ENCODE measurements at regions not wholly inside any gene's neighbourhood (a gene's known extent, or its start where the extent isn't known, plus 50 kb on each side); places are given as distances from the start of the nearest gene placed in this dataset.

GRCh38 chr1:34425785-34426184, 249.1 kb downstream of the C1orf94 start:
- no peaks in the 10 kb centered on the region for H3K9me3 Mint-ChIP-seq
- CTCF ChIA-PET (ENCODE audit: partially characterized antibody), result no interaction called here
- POLR2A ChIA-PET (ENCODE audit: partially characterized antibody), result no interaction called here

GRCh38 chr1:34426325-34426896, 249.7 kb downstream of the C1orf94 start:
- peaks cover 7 to 16% of the 10 kb centered on the region in 2 donors for H3K27me3 Mint-ChIP-seq
- no peak overlapping the region for H3K4me3 Mint-ChIP-seq
- Histone ChIP-seq H3K4me1 (ENCODE audit: insufficient read depth, low read length) (no peaks in the 10 kb centered on the region), H3K27me3 (ENCODE audit: insufficient read depth, low read length) (no peaks in the 10 kb centered on the region), H3K9me3 (ENCODE audit: control insufficient read depth in 1 of 2, low read length in 2 of 2) (no peaks in the 10 kb centered on the region), H3K36me3 (ENCODE audit: insufficient read depth, low read length) (no peaks in the 10 kb centered on the region), H3K4me3 (ENCODE audit: low read length in 2 of 2) (no peak overlapping the region), H3K27ac (ENCODE audit: low read depth, low read length) (no peak overlapping the region)
- ChIA-PET POLR2A (ENCODE audit: partially characterized antibody) (no interaction called here), CTCF (ENCODE audit: partially characterized antibody) (no interaction called here)
- no peaks in the 10 kb centered on the region for H3K9me3 Mint-ChIP-seq
- H3K27ac Mint-ChIP-seq, result no peak overlapping the region
- no peaks in the 10 kb centered on the region for H3K4me1 Mint-ChIP-seq
- no peak for DNase-seq
- no peaks in the 10 kb centered on the region for H3K36me3 Mint-ChIP-seq
- intact Hi-C loops (cut with micrococcal nuclease), result no loop called here

More at GRCh38 chr1:34425785-34426184, 249.1 kb downstream of the C1orf94 start:
- no peak overlapping the region for H3K4me3 ChIP-seq (ENCODE audit: low read length in 2 of 2)
- Mint-ChIP-seq H3K4me1 (no peaks in the 10 kb centered on the region), H3K36me3 (no peaks in the 10 kb centered on the region), H3K27ac (no peak overlapping the region), H3K27me3 (peaks cover 7 to 19% of the 10 kb centered on the region in 2 donors), H3K4me3 (no peak overlapping the region)
- no peaks in the 10 kb centered on the region for H3K27me3 ChIP-seq (ENCODE audit: insufficient read depth, low read length)
- H3K9me3 ChIP-seq (ENCODE audit: control insufficient read depth in 1 of 2, low read length in 2 of 2), result no peaks in the 10 kb centered on the region
- intact Hi-C loops (cut with micrococcal nuclease), result no loop called here
- no peaks in the 10 kb centered on the region for H3K4me1 ChIP-seq (ENCODE audit: insufficient read depth, low read length)
- DNase-seq, result no peak
- H3K36me3 ChIP-seq (ENCODE audit: insufficient read depth, low read length), result no peaks in the 10 kb centered on the region
- H3K27ac ChIP-seq (ENCODE audit: low read depth, low read length), result no peak overlapping the region

GRCh38 chr1:34427170-34427569, 250.5 kb downstream of the C1orf94 start:
- H3K36me3 ChIP-seq (ENCODE audit: insufficient read depth, low read length), result no peaks in the 10 kb centered on the region
- no peaks in the 10 kb centered on the region for H3K27me3 ChIP-seq (ENCODE audit: insufficient read depth, low read length)
- no peaks in the 10 kb centered on the region for H3K36me3 Mint-ChIP-seq
- H3K27me3 Mint-ChIP-seq, result peaks cover 7 to 13% of the 10 kb centered on the region in 2 donors
- ChIA-PET POLR2A (ENCODE audit: partially characterized antibody) (no interaction called here), CTCF (ENCODE audit: partially characterized antibody) (no interaction called here)
- no peaks in the 10 kb centered on the region for H3K9me3 ChIP-seq (ENCODE audit: control insufficient read depth in 1 of 2, low read length in 2 of 2)
- no peaks in the 10 kb centered on the region for H3K4me1 Mint-ChIP-seq
- H3K27ac ChIP-seq (ENCODE audit: low read depth, low read length), result no peak overlapping the region
- H3K4me1 ChIP-seq (ENCODE audit: insufficient read depth, low read length), result no peaks in the 10 kb centered on the region
- no peak for DNase-seq
- no peaks in the 10 kb centered on the region for H3K9me3 Mint-ChIP-seq
- no peak overlapping the region for H3K27ac Mint-ChIP-seq
- H3K4me3 ChIP-seq (ENCODE audit: low read length in 2 of 2), result no peak overlapping the region
- intact Hi-C loops (cut with micrococcal nuclease), result no loop called here
- H3K4me3 Mint-ChIP-seq, result no peak overlapping the region

DNA sequence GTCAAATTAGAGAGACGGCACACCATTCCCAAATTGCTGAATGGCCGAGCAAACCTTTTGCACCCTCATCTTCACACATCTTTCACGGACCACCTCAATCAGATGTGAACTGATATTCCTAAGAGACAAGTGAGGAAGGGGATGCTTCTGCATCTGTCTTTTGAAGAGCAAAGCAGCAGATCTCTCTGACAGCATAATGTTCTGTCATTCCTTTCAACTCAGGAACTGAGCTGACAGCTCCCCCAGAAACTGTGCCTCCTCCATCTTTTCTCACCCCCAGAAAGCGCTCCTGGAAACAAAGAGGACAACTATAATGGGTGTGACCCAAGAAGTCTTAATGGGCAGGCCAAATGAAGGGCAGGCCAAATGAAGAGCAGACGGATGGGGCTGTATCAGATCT, 256.4 kb downstream of the C1orf94 start:
- no peaks in the 10 kb centered on the region for H3K4me1 Mint-ChIP-seq
- no peak for DNase-seq
- POLR2A ChIA-PET (ENCODE audit: partially characterized antibody), result no interaction called here
- H3K36me3 ChIP-seq (ENCODE audit: insufficient read depth, low read length), result no peaks in the 10 kb centered on the region
- H3K9me3 Mint-ChIP-seq, result no peaks in the 10 kb centered on the region
- peaks cover 3 to 4% of the 10 kb centered on the region in 2 donors for H3K27me3 Mint-ChIP-seq
- CTCF ChIA-PET (ENCODE audit: partially characterized antibody), result no interaction called here
- H3K27ac Mint-ChIP-seq, result no peak overlapping the region
- no peaks in the 10 kb centered on the region for H3K4me1 ChIP-seq (ENCODE audit: insufficient read depth, low read length)
- H3K9me3 ChIP-seq (ENCODE audit: control insufficient read depth in 1 of 2, low read length in 2 of 2), result no peaks in the 10 kb centered on the region
- H3K4me3 ChIP-seq (ENCODE audit: low read length in 2 of 2), result no peak overlapping the region
- intact Hi-C loops (cut with micrococcal nuclease), result no loop called here
- no peak overlapping the region for H3K4me3 Mint-ChIP-seq
- H3K27me3 ChIP-seq (ENCODE audit: insufficient read depth, low read length), result peaks cover 6% of the 10 kb centered on the region
- H3K27ac ChIP-seq (ENCODE audit: low read depth, low read length), result no peak overlapping the region
- H3K36me3 Mint-ChIP-seq, result no peaks in the 10 kb centered on the region

- DNase-seq, result no peak
- no peaks in the 10 kb centered on the region for H3K4me1 Mint-ChIP-seq
- Histone ChIP-seq H3K9me3 (ENCODE audit: control insufficient read depth in 1 of 2, low read length in 2 of 2) (no peaks in the 10 kb centered on the region), H3K4me3 (ENCODE audit: low read length in 2 of 2) (no peak overlapping the region), H3K36me3 (ENCODE audit: insufficient read depth, low read length) (no peaks in the 10 kb centered on the region), H3K27ac (ENCODE audit: low read depth, low read length) (no peak overlapping the region), H3K27me3 (ENCODE audit: insufficient read depth, low read length) (peaks cover 6% of the 10 kb centered on the region), H3K4me1 (ENCODE audit: insufficient read depth, low read length) (no peaks in the 10 kb centered on the region)
- intact Hi-C loops (cut with micrococcal nuclease), result no loop called here
- H3K4me3 Mint-ChIP-seq, result no peak overlapping the region
- H3K9me3 Mint-ChIP-seq, result no peaks in the 10 kb centered on the region
- no peaks in the 10 kb centered on the region for H3K36me3 Mint-ChIP-seq
- no peak overlapping the region for H3K27ac Mint-ChIP-seq
- peaks cover 4 to 5% of the 10 kb centered on the region in 2 donors for H3K27me3 Mint-ChIP-seq
- ChIA-PET CTCF (ENCODE audit: partially characterized antibody) (no interaction called here), POLR2A (ENCODE audit: partially characterized antibody) (no interaction called here)
Observed at GRCh38 chr1:34436836-34437235, 260.1 kb downstream of the C1orf94 start.

GRCh38 chr1:34441259-34442069, 264.8 kb downstream of the C1orf94 start:
- intact Hi-C loops (cut with micrococcal nuclease), result no loop called here
- DNase-seq, result no peak
- H3K4me1 Mint-ChIP-seq, result no peaks in the 10 kb centered on the region
- Histone ChIP-seq H3K9me3 (ENCODE audit: control insufficient read depth in 1 of 2, low read length in 2 of 2) (no peaks in the 10 kb centered on the region), H3K4me3 (ENCODE audit: low read length in 2 of 2) (no peak overlapping the region), H3K27ac (ENCODE audit: low read depth, low read length) (no peak overlapping the region), H3K4me1 (ENCODE audit: insufficient read depth, low read length) (no peaks in the 10 kb centered on the region), H3K36me3 (ENCODE audit: insufficient read depth, low read length) (no peaks in the 10 kb centered on the region), H3K27me3 (ENCODE audit: insufficient read depth, low read length) (peaks cover 6% of the 10 kb centered on the region)
- H3K27ac Mint-ChIP-seq, result no peak overlapping the region
- no peak overlapping the region for H3K4me3 Mint-ChIP-seq
- POLR2A ChIA-PET (ENCODE audit: partially characterized antibody), result no interaction called here
- CTCF ChIA-PET (ENCODE audit: partially characterized antibody), result interaction anchor here (1.3 kb wide), 1 partner anchor 12 kb away, joined by 3 read pairs; no protein-coding TSS in a partner anchor
- peaks cover 0 to 2% (median 0%) of the 10 kb centered on the region in 8 donors for H3K9me3 Mint-ChIP-seq
- no peaks in the 10 kb centered on the region for H3K36me3 Mint-ChIP-seq
- H3K27me3 Mint-ChIP-seq, result peaks cover 9% of the 10 kb centered on the region in 2 donors

GRCh38 chr1:34444516-34444915, 267.8 kb downstream of the C1orf94 start:
- Mint-ChIP-seq H3K4me1 (no peaks in the 10 kb centered on the region), H3K4me3 (no peak overlapping the region), H3K27me3 (peaks cover 12 to 16% of the 10 kb centered on the region in 2 donors), H3K36me3 (no peaks in the 10 kb centered on the region), H3K27ac (no peak overlapping the region), H3K9me3 (peaks cover 0 to 2% (median 0%) of the 10 kb centered on the region in 8 donors)
- Histone ChIP-seq H3K27me3 (ENCODE audit: insufficient read depth, low read length) (no peaks in the 10 kb centered on the region), H3K4me1 (ENCODE audit: insufficient read depth, low read length) (no peaks in the 10 kb centered on the region), H3K4me3 (ENCODE audit: low read length in 2 of 2) (no peak overlapping the region), H3K9me3 (ENCODE audit: control insufficient read depth in 1 of 2, low read length in 2 of 2) (no peaks in the 10 kb centered on the region), H3K36me3 (ENCODE audit: insufficient read depth, low read length) (no peaks in the 10 kb centered on the region), H3K27ac (ENCODE audit: low read depth, low read length) (no peak overlapping the region)
- no peak for DNase-seq
- ChIA-PET CTCF (ENCODE audit: partially characterized antibody) (no interaction called here), POLR2A (ENCODE audit: partially characterized antibody) (no interaction called here)
- intact Hi-C loops (cut with micrococcal nuclease), result no loop called here

Measured in CD4-positive, alpha-beta memory T cell (primary cell).